ENCODE measurements at regions not wholly inside any gene's neighbourhood (a gene's known extent, or its start where the extent isn't known, plus 50 kb on each side); places are given as distances from the start of the nearest gene placed in this dataset.
"Not testable (repeated sequence)": the region's sequence is repeated elsewhere in the genome, so short reads cannot be mapped to it uniquely, and the experiment has no call there.

DNA sequence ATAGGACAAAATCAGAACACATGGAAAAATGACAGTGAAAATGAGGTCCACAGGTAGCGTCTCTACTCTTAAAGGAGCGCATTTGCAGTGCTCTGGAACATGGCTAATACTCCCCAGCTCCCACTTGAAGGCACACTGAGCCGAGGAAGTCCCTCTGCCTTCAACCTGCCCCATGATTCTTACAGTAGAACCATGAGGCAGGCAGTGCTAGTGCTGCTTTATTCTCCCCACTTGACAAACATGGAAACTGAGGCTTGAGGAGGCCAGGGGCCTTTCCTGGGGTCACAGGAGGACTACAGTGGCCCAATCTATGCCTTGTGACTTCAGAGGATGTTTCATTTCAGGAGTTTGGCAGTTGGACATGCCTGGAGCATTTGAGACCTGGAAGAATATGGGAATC is 244.1 kb upstream of the MAF start:
- DNase-seq, result no peak

DNA sequence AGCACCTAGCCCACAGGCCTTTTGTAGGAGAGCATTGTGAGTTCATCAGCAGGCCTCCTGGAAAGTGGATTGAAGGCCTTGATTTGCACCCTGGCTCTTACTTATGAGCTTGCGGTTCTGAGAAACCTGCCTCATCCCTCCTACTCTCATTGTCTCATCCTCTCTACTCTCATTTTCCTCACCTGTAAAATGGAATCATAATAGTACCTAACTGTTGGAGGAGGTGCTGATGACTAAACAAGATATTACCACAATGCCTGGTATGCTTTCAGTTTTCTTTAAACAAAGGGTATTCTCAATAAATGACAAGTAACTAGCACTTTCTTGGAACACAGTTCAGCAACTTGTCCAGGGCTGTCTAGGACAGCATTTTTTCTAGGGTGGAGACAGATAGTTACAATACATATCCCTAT is 243.1 kb upstream of the MAF start:
- DNase-seq, result no peak

DNA sequence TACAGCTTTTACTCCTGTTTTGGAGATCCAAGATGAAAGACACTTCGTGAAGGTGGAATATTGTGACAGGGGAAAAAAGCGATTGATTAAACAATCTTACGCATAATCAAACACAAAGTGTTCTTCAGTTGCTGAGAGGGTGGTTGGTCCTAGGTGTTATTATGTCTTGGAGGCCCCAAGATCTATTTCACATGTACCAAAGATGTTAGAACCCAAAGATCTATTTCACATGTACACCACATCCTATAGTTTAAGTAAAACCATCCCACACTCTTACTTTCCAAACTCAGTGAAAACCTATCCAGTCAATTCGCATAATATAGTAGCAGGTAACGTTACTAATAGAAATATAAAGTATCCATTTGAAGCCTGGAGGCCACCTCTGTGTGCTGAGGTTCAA is 242.6 kb upstream of the MAF start:
- DNase-seq, result no peak

DNA sequence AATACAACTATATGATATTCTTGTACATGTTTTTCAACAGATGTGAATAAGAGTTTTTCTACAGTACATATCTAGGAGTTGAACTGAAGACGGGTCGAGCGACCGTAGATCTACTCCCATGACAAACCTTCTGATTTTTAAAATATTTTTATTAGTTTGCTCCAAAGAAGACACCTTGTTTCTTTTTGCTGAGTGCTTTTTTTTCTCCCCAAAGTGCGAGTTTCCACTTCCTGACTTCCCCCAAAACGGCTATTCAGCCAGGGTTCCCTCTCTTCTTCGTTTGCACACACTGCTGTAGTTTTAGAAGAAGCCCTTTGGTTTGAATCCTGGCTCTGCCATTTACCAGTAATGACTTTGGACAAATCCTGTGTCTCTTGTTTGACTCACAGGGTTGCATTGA is 241.7 kb upstream of the MAF start:
- no peak for DNase-seq

DNA sequence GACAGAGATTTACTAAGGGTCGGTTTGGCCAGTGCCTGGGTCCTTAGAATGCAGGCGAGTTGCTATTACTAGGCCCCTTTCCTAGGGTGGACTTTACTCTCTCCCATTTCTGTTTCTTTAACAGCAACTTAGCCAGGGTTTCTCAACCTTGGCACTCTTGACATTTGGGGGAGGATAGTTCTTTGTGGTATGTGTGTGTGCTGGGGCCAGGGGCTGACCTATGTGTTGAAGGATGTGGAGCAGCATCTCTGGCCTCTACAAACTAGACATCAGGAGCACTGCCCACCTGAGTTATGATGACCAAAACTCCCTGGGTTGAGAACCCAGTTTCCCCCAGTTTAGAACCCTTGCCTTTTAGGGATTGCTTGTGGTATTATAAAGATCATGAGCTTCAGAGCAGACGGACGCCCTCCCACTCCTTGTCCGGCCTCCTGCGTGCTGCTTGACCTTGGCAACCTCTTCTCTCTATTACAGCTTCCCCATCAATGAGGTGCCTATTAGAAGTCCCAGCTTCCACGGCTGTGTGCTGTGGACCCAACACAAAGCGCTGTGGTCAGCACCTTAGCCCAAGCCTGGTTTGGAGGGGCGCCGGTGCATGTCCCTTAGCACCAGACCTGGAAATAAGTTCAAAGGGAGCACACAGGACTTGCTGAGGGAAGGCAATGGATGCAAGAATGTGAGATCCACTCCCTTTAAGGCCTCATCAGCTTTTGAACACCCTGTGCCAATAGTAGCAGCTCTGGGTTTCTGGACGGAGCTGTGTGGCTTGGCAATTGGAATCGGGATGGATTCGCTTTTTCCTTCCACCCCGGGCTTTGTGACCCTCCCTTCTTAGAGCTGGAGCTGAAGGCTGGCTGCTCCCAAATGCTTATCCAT is 239.2 kb upstream of the MAF start:
- no peak for DNase-seq

DNA sequence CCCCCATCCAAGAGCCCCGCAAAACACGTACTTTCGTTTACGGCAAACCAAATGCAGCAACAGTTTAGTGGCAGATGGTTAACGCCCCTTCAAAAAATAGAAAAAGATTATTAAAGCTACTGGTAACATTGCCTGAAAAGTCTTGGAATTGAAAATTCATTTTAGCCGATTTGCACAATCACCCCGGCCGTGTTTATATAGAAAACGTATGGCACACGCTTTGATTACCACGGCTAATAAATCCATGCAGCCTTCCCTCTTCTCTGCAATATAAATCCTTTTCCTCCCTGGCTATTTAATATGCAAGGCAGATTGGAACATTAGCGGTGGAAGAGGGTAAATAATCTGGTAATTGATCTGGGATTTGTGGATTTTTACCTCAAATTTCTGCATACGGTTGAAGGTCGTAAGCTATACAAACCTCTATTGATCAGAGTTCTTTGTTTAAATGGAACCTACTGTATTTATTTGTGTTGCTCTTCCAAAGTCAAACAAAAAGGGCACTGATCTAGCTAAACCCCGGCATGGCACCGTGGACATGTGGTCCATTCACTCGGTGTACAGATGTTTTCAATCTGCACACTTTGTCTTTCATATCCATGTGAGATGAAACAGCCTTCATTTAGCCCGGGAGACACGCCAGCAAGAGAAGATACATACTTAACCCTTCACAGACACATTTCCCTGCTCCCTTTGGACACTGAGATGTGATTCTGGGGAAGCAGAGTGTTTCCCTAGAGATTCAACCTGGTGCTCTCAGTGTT is 238.1 kb upstream of the MAF start:
- DNase-seq, result no peak

DNA sequence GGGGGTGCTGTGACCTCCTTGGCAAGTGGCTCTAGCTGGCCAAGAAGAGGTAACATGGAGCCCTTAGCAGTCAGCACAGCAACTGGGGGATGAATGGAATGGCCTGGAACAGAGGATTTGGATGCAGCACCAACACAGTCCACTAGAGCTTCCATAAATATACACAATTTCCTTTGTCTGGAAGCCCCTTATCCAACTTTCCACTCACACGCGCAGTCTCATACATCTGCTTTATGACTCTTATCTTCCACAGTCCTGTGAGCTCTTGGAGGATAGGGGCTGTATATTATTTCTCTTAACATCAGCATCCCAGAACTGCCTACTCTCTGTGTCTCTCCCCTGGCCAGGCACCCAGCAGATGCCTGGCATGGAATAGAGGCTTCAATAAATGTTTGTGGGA is 235.6 kb upstream of the MAF start:
- DNase-seq, result no peak

DNA sequence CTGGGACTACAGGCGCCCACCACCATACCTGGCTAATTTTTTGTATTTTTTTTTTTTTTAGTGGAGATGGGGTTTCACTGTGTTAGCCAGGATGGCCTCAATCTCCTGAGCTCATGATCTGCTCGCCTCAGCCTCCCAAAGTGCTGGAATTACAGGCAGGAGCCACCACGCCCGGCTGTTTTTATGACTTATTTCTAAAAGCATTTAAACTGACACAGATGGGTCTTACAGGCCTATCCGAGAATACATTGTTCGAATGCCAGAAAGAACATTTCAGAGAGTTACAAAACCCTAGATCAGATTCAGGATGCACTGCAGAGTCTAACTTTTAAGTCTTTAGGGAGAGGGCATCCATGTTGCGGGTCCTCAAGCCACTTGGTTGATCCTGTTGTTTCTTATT is 234.7 kb upstream of the MAF start:
- no peak for DNase-seq

DNA sequence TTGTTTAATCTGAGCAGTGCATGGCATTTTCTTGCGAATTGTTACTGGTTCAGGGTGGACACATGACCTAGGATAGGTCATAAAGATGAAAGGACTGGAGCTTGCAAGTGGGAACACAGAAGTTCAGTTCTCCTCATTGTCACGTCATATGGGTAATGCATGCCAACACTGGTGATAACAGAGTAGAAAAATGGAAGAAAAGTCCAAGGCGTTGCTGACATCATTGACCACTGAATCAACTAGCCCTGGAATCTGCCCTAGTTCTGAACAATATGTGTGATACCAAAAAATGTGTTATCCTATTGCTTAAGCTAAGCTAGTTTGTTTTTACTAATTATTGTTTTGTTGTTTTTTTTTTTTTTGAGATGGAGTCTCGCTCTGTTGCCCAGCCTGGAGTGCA is 234.2 kb upstream of the MAF start:
- no peak for DNase-seq

DNA sequence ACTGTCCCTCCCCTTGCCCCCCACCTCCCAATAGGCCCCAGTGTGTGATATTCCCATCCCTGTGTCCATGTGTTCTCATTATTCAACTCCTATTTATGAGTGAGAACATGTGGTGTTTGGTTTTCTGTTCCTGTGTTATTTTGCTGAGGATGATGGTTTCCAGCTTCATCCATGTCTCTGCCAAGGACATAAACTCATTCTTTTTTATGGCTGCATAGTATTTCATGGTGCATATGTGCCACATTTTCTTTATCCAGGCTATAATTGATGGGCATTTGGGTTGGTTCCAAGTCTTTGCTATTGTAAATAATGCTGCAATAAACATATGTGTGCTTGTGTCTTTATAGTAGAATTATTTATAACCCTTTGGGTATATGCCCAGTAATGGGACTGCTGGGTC is 233.5 kb upstream of the MAF start:
- not testable (repeated sequence) for DNase-seq

DNA sequence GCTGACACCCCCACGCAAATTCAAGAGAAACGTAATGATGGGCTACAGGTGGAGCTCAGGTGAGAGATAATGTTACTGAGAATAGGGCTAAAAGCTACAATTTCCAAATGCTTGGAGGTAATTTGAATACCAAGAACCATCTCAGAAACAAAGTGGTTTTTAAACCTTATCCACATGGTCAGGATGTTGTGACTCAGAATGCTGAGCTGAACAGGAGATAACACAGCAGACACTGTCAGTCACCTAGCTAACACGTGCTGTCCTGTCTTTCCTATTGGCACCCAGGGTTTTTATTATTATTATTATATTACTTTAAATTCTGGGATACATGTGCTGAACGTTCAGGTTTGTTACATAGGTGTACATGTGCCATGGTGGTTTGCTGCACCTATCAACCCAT is 233.0 kb upstream of the MAF start:
- DNase-seq, result no peak

DNA sequence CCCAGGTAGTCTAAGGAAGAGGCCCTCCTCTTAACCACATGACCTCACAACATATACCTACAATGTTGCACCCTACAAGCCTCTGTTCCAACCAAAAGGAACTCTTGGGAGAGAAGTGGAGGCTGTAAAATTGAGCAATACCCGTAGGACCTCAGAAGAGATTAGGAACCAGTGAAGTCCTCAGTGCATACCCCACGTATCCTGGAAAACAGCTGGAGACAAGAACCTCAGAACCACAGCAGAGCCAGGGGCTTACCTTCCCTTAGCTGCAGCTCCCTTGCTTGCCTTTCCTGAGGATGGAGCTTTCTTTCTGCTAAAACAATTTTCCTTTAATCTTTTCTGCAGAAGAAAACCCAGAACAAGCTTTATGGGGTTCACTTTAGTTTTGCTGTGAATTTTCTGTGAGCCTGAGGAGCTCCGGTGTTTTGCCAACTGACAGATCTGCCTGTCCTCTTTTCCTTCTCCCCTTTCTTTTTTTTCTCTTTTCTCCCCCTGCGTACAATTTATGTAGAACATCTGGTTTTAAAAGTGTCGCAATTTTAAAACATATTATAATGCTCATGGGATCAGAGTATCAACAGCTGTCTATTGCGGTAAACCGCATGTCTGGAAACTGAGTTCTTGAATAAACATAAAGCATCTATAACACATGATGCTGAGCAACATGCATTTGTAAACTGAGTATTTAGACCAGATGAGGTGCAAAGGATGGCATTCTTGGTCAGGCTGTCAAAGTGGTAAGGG is 226.4 kb upstream of the MAF start:
- no peak for DNase-seq

DNA sequence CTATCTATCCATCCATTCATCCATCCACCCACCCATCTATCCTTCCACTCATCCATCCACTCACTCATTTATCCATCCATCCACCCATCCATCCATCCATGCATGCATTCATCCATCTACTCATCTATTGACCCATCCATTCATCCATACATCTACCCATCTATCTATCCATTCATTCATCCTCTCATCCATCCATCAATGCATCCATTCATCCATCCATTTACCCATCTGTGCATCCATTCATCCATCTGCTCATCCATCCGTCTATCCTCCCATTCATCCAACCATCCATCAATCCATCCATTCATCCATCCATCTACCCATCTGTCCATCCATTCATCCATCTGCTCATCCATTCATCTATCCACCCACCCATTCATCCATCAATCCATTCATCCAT is 224.5 kb upstream of the MAF start:
- DNase-seq, result no peak

DNA sequence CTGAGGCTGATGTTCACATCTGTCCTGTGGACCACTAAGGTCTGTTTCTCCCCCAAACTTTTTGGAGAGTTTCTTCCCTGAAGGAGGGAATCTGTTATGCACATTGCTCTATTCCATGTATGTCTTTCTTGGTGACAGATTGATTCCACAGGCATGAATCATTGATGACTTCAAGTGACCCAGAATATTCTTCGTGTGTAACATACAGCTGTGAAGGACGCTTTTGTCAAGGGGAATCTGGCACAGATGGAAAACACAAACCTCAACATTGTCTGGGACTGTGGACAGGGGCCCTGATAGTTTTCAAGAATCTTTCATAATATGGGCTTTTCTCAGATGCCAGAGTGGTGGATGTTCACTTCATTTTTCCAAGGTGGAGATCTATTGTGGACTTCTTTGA is 223.1 kb upstream of the MAF start:
- DNase-seq, result no peak

DNA sequence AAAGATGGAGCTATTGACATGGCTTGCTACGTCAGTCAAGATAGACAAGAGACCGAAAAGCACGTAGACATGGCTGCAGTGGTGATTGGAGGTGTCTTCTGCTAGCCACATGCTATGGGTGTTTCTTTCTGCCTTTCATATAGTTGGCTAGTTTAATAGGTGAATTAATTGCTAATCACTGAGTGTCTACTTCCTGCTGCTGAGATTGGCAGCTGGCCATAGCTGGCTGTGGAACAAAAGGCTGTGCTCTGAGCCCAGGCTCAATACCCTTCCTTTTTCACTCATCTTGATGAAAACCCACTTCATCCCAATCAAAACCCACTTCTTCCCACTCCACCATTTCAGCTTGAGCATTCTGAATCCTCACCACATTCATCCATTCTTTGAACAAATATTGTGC is 221.4 kb upstream of the MAF start:
- DNase-seq, result no peak

DNA sequence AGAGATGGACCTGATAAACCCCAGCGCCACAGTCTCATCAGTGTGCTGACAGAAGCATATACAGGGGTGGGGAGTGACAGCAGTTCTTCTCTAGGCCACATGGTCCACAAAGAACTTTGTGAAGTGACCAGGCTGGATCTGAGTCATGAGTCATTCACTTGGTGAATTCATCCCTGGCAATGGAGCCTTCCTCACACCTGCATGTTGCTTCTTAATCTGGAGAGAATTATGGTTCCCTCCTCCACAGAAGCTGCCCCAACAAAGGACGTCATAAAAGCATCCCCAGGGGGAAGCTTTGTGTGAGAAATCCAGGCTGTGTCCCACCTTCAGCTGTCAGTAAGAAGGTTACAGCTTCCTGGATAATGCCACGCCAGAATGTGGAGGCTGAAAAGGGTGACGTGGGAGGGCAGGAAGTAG is 215.6 kb upstream of the MAF start:
- DNase-seq, result no peak

DNA sequence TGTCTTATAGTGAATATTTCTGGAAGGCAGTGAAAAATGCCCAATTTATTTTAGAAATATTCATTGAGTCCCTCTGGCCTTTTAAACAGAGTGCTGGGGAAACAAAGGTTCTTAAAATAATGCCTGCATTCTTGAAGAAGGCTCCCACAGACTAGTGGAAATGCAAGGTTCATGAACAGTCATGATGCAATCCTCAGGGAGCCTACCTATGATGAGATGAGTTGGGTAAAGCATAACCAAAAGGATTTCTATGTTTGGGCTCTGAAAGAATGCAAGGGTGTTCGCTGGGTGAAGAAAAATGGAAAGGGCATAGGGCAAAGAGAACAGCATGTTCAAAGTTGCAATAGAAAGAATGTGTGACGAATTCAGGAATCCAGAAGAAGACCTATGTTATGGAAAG is 214.5 kb upstream of the MAF start:
- no peak for DNase-seq

DNA sequence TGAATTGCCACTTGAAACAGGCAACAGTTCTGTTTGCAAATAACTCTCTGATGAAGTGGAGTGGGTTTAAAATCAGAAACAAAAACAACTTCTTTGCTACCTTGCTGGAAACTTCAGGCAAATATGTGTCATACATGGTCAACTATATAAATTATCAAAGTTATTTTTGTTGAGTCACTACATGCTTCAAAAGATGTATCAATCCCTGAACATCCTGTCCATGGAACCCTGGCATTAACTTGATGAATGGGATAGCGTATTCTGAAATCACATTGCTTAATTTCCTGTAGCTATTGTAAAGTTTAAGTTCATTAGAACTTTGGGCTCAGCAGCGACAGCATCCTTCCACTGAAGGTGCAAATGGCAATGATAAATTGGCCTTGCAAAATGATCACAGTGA is 213.6 kb upstream of the MAF start:
- no peak for DNase-seq

DNA sequence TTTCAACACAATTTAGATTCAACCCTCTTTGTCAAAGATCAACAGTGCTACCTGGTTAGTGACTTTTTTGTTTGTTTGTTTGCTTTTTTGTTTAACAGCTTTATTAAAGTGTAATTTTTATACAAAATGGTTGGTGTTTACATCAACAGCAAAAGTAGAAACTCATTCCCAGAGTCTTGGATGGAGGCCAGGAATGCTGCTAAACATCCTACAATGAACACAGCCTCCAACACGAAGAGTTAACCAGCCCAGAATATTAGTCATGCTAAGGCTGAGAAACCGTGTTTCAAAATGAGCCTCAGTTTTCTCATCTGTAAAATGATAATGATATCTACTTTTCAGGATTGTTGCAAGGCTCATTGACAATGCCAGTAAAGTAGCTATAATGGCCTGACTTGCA is 211.0 kb upstream of the MAF start:
- DNase-seq, result no peak

DNA sequence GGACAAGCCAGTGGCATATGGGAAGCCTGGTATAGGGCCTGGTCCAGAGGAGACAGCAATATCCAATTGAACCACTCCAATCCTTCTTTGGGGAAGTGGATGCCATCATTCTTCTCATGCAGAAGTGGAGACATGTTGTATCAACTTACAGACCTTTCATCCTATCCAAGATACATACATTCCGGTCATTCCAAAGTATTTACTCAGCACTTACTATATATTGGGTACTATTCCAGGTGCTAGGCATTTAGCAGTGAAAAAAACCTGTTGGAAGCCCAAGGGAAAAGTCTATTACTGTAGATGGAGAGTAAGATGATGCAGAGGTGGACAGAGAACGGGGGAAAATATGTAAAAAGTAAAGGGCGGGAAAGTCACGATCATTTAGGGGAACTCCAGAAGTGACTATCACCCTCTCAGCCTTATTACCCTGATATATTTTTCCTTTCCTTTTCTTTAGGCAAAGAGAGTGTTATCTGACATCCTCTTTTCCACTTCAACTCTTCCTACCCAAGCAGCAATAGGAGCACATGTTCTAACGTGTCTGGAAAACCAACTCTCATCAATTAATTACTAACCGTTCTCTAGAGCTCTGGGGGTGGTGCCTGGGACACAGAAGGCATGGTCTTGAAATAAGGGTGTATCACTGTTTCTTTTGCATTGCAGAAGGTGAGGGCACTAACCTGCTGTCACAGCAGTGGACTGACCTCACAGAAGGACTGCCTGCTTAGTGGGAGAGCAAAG is 210.1 kb upstream of the MAF start:
- DNase-seq, result no peak

DNA sequence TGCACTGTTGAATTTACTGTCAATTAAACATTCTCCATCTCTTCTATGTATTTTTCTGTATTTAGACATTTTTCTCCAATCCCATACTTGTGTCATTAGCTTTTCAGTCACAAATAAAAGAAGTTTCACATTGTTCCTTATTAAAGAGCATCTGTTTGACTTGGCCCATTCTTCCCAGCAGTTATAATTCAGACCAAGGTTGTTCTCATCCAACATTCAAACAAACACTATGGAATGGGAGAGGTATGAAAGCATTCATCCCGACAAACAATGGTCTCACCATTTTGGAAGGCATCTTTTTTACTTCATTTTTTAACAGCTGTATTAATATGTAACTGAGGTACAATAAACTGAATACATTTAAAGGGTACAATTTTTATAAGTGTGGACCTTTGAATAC is 208.8 kb upstream of the MAF start:
- no peak for DNase-seq

DNA sequence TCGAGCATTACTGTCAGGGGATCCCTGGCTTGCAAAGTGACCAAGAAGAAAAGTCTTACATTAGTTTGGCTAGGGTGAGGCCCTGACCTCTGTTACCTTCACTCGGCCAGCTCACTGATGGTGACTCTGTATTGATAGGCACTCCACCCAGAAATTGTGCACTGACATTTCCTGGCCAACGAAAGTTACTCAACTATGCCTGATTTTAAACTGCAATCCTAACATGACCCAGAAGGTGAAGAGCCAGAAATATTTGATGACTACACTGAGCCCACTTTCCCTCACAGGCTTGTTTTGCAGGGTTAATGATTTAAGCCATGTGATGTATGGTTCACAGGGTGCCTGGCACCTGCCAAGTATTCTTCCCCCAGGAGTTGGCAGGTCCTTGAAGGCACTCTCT is 208.2 kb upstream of the MAF start:
- no peak for DNase-seq

DNA sequence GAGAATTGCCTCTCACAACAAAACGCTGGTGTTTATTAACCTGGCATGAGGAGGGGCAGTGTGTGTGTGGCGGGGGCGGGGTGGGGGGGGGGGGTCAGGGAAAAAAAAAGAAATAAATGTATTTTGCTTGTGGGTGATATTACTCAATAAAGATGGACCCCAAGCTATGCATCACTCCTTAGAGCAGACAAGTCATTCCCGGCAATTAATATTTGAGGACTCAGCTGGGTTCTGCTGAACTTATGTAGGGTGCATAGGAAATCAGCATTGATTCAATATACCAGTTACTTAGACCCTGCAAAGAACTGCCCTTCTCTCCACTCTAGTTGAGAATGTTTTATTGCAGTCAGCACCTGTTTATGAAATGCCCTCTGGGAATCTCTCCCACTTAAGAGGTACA is 206.2 kb upstream of the MAF start:
- DNase-seq, result no peak

All from NCI-H187 (cell line).